Effector memory CD8-positive, alpha-beta T cell (primary cell): ENCODE measurements at regions not wholly inside any gene's neighbourhood (a gene's known extent, or its start where the extent isn't known, plus 50 kb on each side); places are given as distances from the start of the nearest gene placed in this dataset.
"Not testable (repeated sequence)": the region's sequence is repeated elsewhere in the genome, so short reads cannot be mapped to it uniquely, and the experiment has no call there.

Experiments
- ATAC-seq: fragments of 150-1000 bp; cut with Tn5 transposase; replicated peaks from 2 replicates; pipeline ENCODE4 v1.10.0; 2021; ENCODE audit warnings: mild to moderate bottlenecking, moderate library complexity
- DNase-seq, 3 experiments: peaks; one replicate each; pipeline ENCODE4 v3.0.0; 2021
- H3K27ac Mint-ChIP-seq, 2 donors: one replicate each; pipeline ENCODE4 v1.8.0; 2022; ENCODE audit warnings: mild to moderate bottlenecking in 2 of 2, mixed read lengths in 2 of 2, moderate library complexity in 2 of 2
- H3K27me3 Mint-ChIP-seq, 2 donors: one replicate each; pipeline ENCODE4 v1.8.0; 2022; ENCODE audit warnings: mixed read lengths in 2 of 2
- H3K36me3 Mint-ChIP-seq: one replicate; pipeline ENCODE4 v1.8.0; 2022; ENCODE audit warnings: mild to moderate bottlenecking, moderate library complexity, mixed read lengths; ENCODE audit not compliant: insufficient read depth
- H3K4me1 Mint-ChIP-seq, 2 donors: one replicate each; pipeline ENCODE4 v1.8.0; 2022; ENCODE audit warnings: low read depth in 2 of 2, mixed read lengths in 2 of 2
- H3K4me3 Mint-ChIP-seq, 2 donors: one replicate each; pipeline ENCODE4 v1.8.0; 2022; ENCODE audit warnings: mild to moderate bottlenecking in 2 of 2, mixed read lengths in 2 of 2, moderate library complexity in 2 of 2
- H3K9me3 Mint-ChIP-seq, 2 donors: one replicate each; pipeline ENCODE4 v1.8.0; 2022; ENCODE audit warnings: mixed read lengths in 2 of 2

- Mint-ChIP-seq H3K27me3 (peaks cover 53 to 89% of the 10 kb centered on the region in 2 donors), H3K4me1 (no peaks in the 10 kb centered on the region), H3K4me3 (no peak overlapping the region), H3K9me3 (no peaks in the 10 kb centered on the region), H3K27ac (no peak overlapping the region), H3K36me3 (no peaks in the 10 kb centered on the region)
- ATAC-seq, result no peak
- DNase-seq, result no peak
Measured at GRCh38 chr2:48059975-48060374, 153.7 kb upstream of the FBXO11 start.

DNA sequence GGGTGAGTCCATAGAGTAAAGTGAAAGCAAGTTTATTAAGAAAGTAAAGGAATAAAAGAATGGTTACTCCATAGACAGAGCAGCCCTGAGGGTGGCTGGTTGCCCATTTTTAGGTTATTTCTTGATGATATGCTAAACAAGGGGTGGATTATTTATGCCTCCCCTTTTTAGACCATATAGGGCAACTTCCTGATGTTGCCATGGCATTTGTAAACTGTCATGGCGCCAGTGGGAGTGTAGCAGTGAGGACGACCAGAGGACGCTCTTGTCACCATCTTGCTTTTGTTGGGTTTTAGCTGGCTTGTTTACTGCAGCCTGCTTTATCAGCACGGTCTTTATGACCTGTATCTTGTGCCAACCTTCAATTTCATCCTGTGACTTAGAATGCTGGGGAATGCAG, 155.4 kb upstream of the FBXO11 start:
- not testable (repeated sequence) for H3K27ac Mint-ChIP-seq, ATAC-seq, H3K4me1 Mint-ChIP-seq, DNase-seq, H3K4me3 Mint-ChIP-seq, H3K36me3 Mint-ChIP-seq, H3K9me3 Mint-ChIP-seq
- peaks cover 38 to 90% of the 10 kb centered on the region in 2 donors for H3K27me3 Mint-ChIP-seq

GRCh38 chr2:48065096-48065495, 158.8 kb upstream of the FBXO11 start:
- H3K36me3 Mint-ChIP-seq, result no peaks in the 10 kb centered on the region
- peaks cover 37 to 93% of the 10 kb centered on the region in 2 donors for H3K27me3 Mint-ChIP-seq
- H3K9me3 Mint-ChIP-seq, result no peaks in the 10 kb centered on the region
- H3K4me3 Mint-ChIP-seq, result no peak overlapping the region
- H3K27ac Mint-ChIP-seq, result no peak overlapping the region
- H3K4me1 Mint-ChIP-seq, result no peaks in the 10 kb centered on the region
- ATAC-seq (no peak), DNase-seq (no peak)

DNA sequence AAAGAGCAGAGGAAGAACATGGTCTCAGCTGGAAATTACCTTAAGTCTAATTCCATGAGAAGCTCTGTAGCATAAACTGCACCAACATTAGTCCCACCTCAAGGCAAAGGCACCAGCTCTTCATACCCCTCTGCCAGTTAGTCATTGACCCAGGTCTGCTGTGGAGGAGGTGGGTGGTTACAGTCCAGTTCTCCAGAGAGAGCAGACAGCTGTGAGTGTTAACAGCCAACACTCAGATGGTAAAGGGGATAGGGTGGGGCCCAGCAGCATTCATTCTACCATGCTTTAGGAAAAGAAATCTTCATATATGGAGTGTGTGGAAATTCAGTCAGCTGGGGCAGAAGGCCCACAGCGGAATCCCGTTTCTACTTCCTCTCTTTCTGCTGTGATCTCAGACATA, 159.7 kb upstream of the FBXO11 start:
- H3K27ac Mint-ChIP-seq, result no peak overlapping the region
- no peak overlapping the region for H3K4me3 Mint-ChIP-seq
- H3K36me3 Mint-ChIP-seq, result no peaks in the 10 kb centered on the region
- no peaks in the 10 kb centered on the region for H3K4me1 Mint-ChIP-seq
- H3K27me3 Mint-ChIP-seq, result peaks cover 32 to 92% of the 10 kb centered on the region in 2 donors
- no peaks in the 10 kb centered on the region for H3K9me3 Mint-ChIP-seq
- ATAC-seq, result no peak
- no peak for DNase-seq

- H3K27me3 Mint-ChIP-seq, result peaks cover 26 to 62% of the 10 kb centered on the region in 2 donors
- no peak for DNase-seq
- H3K4me1 Mint-ChIP-seq, result no peaks in the 10 kb centered on the region
Measured at GRCh38 chr2:48069769-48070168, 163.5 kb upstream of the FBXO11 start.

DNA sequence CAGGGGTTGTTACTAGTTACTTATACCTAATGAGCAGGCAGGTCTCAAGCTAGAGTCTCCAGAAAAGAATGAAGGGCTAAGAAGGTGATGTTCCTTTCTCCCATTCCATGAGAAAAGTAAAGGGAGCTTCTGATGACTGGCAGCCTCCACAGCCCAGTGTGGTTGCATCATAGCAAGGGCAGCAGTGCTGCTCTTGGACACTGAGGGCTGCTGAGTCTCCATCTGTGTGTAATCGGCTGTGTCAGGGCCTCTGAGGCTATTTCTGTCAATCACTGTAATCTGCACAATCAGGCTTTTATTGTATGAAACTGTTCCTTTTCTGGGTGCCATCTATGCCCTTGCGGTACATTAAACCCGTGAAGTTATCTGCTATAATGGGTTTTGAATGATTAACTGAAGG, 164.1 kb upstream of the FBXO11 start:
- Mint-ChIP-seq H3K27me3 (peaks cover 26 to 56% of the 10 kb centered on the region in 2 donors), H3K4me1 (no peaks in the 10 kb centered on the region), H3K27ac (no peak overlapping the region), H3K36me3 (no peaks in the 10 kb centered on the region), H3K4me3 (no peak overlapping the region), H3K9me3 (no peaks in the 10 kb centered on the region)
- ATAC-seq, result no peak
- DNase-seq, result no peak

More at GRCh38 chr2:48069769-48070168, 163.5 kb upstream of the FBXO11 start:
- Mint-ChIP-seq H3K27ac (no peak overlapping the region), H3K9me3 (no peaks in the 10 kb centered on the region), H3K36me3 (no peaks in the 10 kb centered on the region), H3K4me3 (no peak overlapping the region)
- ATAC-seq, result no peak

DNA sequence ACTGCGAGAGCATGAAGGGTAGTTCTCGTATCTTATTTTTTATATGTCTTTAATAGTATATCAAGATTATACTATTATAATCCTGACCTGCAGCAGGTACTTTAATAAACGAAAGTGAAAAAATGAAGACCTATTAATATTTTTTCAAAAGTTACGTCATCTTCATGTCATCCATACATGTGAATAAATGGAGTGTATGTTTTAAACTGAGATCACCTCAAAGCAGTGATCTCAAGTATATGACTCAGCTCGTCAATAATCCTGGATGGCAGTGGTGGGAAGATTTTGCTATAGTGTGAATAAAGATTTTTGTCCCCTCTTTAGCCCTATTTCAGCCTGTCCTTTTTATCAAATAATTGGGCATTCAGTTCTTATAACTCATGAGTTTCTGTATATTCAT, 166.3 kb upstream of the FBXO11 start:
- ATAC-seq (no peak), DNase-seq (no peak)
- no peaks in the 10 kb centered on the region for H3K36me3 Mint-ChIP-seq
- H3K27ac Mint-ChIP-seq, result no peak overlapping the region
- peaks cover 26 to 47% of the 10 kb centered on the region in 2 donors for H3K27me3 Mint-ChIP-seq
- H3K4me1 Mint-ChIP-seq, result no peaks in the 10 kb centered on the region
- no peaks in the 10 kb centered on the region for H3K9me3 Mint-ChIP-seq
- H3K4me3 Mint-ChIP-seq, result no peak overlapping the region

DNA sequence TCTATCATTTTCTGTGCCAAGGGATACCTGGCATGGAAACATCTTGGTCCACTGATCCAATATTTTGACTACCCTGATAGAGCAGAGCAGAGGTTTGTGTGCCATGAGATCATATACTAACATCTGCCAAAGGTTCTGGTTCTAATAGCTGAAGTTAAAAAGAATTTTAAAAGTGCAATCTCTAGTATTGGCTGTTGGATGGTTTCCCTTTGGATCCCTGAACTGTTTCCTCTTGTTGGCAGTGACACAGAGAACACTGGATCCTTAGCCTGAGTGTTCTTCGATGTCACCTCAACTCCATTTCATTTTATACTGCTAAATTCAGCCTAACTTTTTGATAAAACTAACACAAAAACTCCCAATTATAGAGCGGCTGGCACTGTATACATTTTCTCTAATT, 169.3 kb upstream of the FBXO11 start:
- Mint-ChIP-seq H3K27me3 (peaks cover 25 to 45% of the 10 kb centered on the region in 2 donors), H3K4me3 (no peak overlapping the region)

DNA sequence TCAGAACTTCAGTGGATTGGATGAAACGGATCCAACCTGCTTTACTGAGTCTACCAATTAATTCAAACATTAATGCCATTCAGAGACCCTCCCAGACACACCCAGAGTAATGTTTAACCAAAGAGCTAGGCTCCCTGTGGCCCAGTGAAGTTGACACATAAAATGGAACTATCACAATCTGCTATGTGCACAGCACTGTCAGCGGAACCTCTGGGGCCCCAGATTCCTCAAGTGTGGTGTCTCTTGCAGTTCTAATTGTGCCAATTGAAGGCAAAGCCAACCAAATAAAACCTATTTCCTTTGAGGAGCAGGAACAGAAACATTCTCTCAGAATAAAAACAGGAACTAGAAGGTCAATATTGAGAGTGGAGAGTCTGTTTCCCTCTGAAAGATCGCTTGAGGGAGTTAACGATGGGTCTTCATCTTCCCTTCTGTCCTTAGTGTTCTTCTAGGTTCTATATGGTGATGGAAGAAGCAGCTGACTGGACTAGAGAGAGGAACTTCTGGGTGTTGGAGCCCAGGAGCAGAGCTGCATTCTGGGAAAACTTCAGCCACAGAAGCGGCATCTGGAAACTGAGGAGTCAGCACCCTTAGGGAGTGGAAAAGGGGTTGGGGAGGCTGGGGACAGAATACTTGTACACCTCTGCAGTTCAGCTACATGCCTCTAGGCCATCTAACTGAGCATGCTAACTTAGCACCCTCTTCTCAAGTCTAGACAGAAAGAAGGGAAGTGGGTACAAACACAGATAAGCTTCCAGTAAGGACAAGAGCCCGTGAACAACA, 174.4 kb upstream of the FBXO11 start:
- no peak for ATAC-seq
- H3K9me3 Mint-ChIP-seq, result no peaks in the 10 kb centered on the region
- no peak for DNase-seq
- no peak overlapping the region for H3K4me3 Mint-ChIP-seq
- peaks cover 20 to 49% of the 10 kb centered on the region in 2 donors for H3K27me3 Mint-ChIP-seq
- H3K4me1 Mint-ChIP-seq, result no peaks in the 10 kb centered on the region
- H3K27ac Mint-ChIP-seq, result no peak overlapping the region
- no peaks in the 10 kb centered on the region for H3K36me3 Mint-ChIP-seq

More for the DNA sequence above, 169.3 kb upstream of the FBXO11 start:
- Mint-ChIP-seq H3K27ac (no peak overlapping the region), H3K36me3 (no peaks in the 10 kb centered on the region), H3K4me1 (no peaks in the 10 kb centered on the region), H3K9me3 (no peaks in the 10 kb centered on the region)
- ATAC-seq, result no peak
- DNase-seq, result no peak

DNA sequence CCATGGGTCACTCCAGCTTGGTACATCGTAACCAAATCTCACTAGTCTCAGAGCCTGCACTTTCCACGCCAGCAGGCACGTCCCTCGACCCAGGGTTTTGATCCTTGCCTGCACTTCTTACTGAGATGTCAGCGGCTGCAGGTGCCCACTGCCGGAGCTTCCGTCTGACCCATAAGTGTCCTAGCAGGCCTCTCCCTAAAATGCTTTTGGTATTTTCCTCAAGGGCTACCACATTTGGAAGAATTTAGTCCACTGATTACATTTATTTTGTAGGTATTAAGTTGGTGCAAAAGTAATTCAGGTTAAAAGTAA, 175.0 kb upstream of the FBXO11 start:
- DNase-seq (no peak), ATAC-seq (no peak)
- Mint-ChIP-seq H3K4me1 (no peaks in the 10 kb centered on the region), H3K27me3 (peaks cover 23 to 49% of the 10 kb centered on the region in 2 donors), H3K27ac (no peak overlapping the region), H3K36me3 (no peaks in the 10 kb centered on the region), H3K9me3 (no peaks in the 10 kb centered on the region), H3K4me3 (no peak overlapping the region)

- no peak overlapping the region for H3K4me3 Mint-ChIP-seq
- DNase-seq (no peak), ATAC-seq (no peak)
- no peaks in the 10 kb centered on the region for H3K4me1 Mint-ChIP-seq
- peaks cover 11% of the 10 kb centered on the region in 2 donors for H3K27me3 Mint-ChIP-seq
- no peaks in the 10 kb centered on the region for H3K9me3 Mint-ChIP-seq
- no peak overlapping the region for H3K27ac Mint-ChIP-seq
- no peaks in the 10 kb centered on the region for H3K36me3 Mint-ChIP-seq
Measured at GRCh38 chr2:48085888-48086287, 179.6 kb upstream of the FBXO11 start.

- Mint-ChIP-seq H3K36me3 (no peaks in the 10 kb centered on the region), H3K4me1 (no peaks in the 10 kb centered on the region), H3K27ac (no peak overlapping the region), H3K9me3 (no peaks in the 10 kb centered on the region), H3K4me3 (no peak overlapping the region), H3K27me3 (peaks cover 0 to 5% of the 10 kb centered on the region in 2 donors)
- ATAC-seq, result no peak
- no peak for DNase-seq
Measured at GRCh38 chr2:48088994-48089393, 182.7 kb upstream of the FBXO11 start.

GRCh38 chr2:48089644-48090043, 183.3 kb upstream of the FBXO11 start:
- Mint-ChIP-seq H3K36me3 (no peaks in the 10 kb centered on the region), H3K27ac (no peak overlapping the region), H3K4me1 (no peaks in the 10 kb centered on the region), H3K4me3 (no peak overlapping the region), H3K9me3 (no peaks in the 10 kb centered on the region), H3K27me3 (peaks cover 0 to 5% of the 10 kb centered on the region in 2 donors)
- DNase-seq, result no peak
- no peak for ATAC-seq

GRCh38 chr2:48092846-48093803, 186.8 kb upstream of the FBXO11 start:
- DNase-seq (no peak), ATAC-seq (no peak)
- no peaks in the 10 kb centered on the region for H3K4me1 Mint-ChIP-seq
- H3K36me3 Mint-ChIP-seq, result no peaks in the 10 kb centered on the region
- H3K27ac Mint-ChIP-seq, result no peak overlapping the region
- no peaks in the 10 kb centered on the region for H3K9me3 Mint-ChIP-seq
- H3K27me3 Mint-ChIP-seq, result peaks cover 0 to 13% of the 10 kb centered on the region in 2 donors
- no peak overlapping the region for H3K4me3 Mint-ChIP-seq
